GM15510 (cell line): ENCODE measurements at regions not wholly inside any gene's neighbourhood (a gene's known extent, or its start where the extent isn't known, plus 50 kb on each side); places are given as distances from the start of the nearest gene placed in this dataset.

Experiments
- POLR2A ChIP-seq: IDR thresholded peaks from 3 replicates; pipeline ENCODE4 v1.6.1; 2011; ENCODE audit warnings: borderline replicate concordance; ENCODE audit not compliant: insufficient read length; ENCODE audit errors: extremely low read depth

- no peak for TF ChIP-seq POLR2A
These were observed 170.4 kb downstream of the PTPRC start for GRCh38 chr1:198809247-198809646.

GRCh38 chr1:198811449-198811848 lies 172.6 kb downstream of the PTPRC start:
- TF ChIP-seq POLR2A = no peak

- no peak for TF ChIP-seq POLR2A
These were observed 184.8 kb downstream of the PTPRC start for GRCh38 chr1:198823626-198824025.

DNA sequence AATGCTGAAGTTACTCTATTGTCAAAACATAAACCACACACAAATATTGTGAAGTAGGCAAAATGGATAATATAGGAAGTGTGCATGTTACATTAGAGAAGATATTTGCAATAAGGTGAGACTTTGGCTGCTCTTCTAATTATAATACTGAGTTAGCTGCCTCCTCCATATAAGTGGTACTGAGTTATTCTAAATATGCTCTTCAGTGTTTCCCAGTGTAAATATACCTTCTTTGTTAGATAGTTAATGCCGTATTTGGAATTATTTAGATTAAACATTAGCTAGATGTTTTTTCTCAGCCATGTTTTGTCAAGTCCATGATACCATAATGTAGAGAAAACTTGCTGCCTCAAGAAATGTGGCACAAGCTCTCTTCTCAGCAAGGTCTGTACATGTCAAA lies 186.4 kb downstream of the PTPRC start:
- no peak for TF ChIP-seq POLR2A

DNA sequence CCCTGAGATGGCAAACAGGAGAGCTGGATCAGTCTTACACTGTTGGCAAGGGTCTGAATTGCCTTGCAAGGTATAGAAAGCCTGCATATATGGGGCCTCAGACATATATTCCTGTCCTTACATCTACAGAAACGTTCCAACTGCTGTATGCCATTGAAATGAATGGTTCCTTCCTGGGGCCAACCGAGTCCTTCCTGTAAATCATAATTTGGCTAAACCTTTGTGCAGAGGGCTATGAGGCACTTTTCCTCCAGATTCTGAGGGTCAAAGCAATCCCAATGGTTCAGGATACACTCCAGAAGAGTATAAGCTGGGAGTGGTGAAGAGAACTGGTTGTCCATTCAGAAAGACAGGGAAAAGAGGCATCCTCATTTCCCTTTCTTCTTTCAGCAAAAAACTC lies 190.5 kb downstream of the PTPRC start:
- TF ChIP-seq POLR2A = no peak

- TF ChIP-seq POLR2A = no peak
These were observed 191.1 kb downstream of the PTPRC start for GRCh38 chr1:198829944-198830343.

DNA sequence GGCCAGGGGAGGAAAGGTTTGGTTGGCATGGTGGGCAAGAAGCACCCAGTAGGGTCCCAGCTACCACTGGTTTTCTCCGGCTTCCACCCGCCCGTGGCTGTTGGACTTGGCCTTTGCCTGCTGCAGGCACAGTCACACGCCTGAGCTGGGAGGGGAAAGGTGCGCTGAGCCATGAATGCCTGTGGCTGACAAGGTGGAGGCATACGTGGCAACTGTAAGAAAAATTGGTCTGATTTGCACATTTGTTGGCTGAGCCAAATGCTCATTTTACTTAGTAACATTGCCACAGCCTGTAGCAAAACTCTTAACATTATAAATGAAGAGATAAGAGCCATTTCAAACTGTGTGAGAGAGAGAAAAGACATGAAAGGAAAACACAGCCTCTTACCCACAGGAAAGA lies 191.6 kb downstream of the PTPRC start:
- TF ChIP-seq POLR2A = no peak

GRCh38 chr1:198833706-198834503 lies 195.1 kb downstream of the PTPRC start:
- TF ChIP-seq POLR2A = no peak

GRCh38 chr1:198837278-198838021 lies 198.6 kb downstream of the PTPRC start:
- TF ChIP-seq POLR2A = no peak

- no peak for TF ChIP-seq POLR2A
These were observed 199.1 kb downstream of the PTPRC start for GRCh38 chr1:198838022-198838342.

- no peak for TF ChIP-seq POLR2A
These were observed 202.6 kb downstream of the PTPRC start for GRCh38 chr1:198841477-198841876.

- no peak for TF ChIP-seq POLR2A
These were observed 203.8 kb downstream of the PTPRC start for GRCh38 chr1:198842686-198843085.

DNA sequence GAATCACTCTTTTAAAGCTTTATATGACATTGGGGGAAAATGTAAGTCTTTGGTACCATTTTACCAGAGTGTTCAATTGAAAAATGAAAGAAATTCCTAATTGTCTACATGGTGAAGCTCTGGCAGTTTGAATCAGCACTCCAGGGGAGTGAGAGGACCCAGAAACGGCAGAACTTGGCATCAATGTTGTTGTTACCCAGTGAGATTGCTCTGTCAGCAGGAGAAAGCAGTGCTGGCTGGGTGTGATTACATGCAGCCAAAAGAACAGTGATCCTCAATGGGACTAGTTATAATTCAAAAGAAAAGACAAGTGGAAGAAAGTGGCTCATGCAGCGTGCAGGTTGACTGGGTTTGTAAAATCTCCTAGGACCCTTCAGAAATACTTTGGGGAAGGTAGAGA lies 206.4 kb downstream of the PTPRC start:
- no peak for TF ChIP-seq POLR2A

DNA sequence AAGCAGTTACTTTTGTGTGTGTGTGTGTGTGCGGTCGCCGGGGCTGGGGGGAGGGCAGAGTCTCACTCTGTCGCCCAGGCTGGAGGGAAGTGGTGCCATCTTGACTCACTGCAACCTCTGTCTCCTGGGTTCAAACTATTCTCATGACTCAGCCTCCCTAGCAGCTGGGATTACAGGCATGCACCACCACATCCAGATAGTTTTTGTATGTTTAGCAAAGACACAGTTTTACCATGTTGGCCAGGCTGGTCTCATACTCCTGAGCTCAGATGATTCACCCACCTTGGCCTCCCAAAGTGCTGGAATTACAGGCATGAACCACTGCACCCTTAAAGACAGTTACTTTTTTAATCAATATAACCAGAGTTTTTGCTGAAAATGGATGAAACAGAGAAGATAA lies 207.0 kb downstream of the PTPRC start:
- TF ChIP-seq POLR2A = no peak

DNA sequence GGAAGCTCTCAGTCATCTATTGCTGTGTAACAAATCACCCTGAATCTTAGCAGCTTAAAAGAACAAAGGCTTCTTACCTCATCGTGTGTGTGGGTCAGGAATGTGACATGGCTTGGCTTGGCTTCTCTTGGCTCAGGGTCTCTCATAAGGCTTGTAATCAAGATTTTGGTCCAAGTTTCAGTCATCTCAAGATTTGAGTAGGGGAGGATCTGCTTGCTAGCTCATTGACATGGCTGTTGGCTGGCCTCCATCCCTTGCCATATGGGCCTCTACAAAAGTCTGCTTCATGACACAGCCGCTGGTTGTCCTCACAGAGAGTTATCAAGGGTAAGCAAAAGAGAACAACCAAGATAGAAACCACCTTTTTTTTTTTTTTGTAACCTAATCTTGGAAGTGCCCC lies 207.7 kb downstream of the PTPRC start:
- no peak for TF ChIP-seq POLR2A

DNA sequence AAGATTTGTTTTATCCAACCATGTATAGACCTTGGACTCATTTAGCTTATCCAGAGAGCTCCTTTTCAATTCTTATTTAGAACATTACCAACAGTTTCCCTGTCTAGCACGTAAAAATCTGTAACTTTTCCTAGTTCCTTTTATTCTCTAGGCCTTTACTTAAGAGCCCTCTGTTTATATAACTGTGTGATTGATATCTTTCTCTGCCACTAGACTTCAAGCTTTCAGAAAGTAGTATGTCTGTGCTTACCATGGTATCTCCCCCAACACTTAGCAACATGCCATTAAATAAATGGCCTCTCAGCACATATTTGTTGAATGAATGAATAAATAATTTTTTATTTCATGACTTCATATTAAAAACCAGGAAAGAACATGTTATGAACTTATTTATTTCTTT lies 209.4 kb downstream of the PTPRC start:
- no peak for TF ChIP-seq POLR2A
